Body of pancreas (tissue), 4 donors: ENCODE measurements at regions not wholly inside any gene's neighbourhood (a gene's known extent, or its start where the extent isn't known, plus 50 kb on each side); places are given as distances from the start of the nearest gene placed in this dataset.

Source experiments
- CTCF ChIP-seq, 7 experiments: fragments of 450-650 bp in 4 of 7; fragments of 200-600 bp in 3 of 7; sonication (generic) in 3 of 7; IDR thresholded peaks; one replicate each; pipeline ENCODE4 v1.5.1; 2016 to 2019; ENCODE audit warnings: antibody characterized with exemption in 7 of 7
- POLR2A ChIP-seq, 3 donors: fragments of 450-650 bp; IDR thresholded peaks; one replicate each; pipeline ENCODE4 v1.6.1; 2016; ENCODE audit warnings: antibody characterized with exemption in 3 of 3, mild to moderate bottlenecking in 2 of 3

- TF ChIP-seq POLR2A (IDR thresholded peaks at IDR 0.05) (no peak), CTCF (IDR thresholded peaks at IDR 0.05) (no peak)
Observed at GRCh38 chr4:54365691-54366090, 136.6 kb downstream of the PDGFRA start.
